ENCODE measurements at regions not wholly inside any gene's neighbourhood (a gene's known extent, or its start where the extent isn't known, plus 50 kb on each side); places are given as distances from the start of the nearest gene placed in this dataset.

DNA sequence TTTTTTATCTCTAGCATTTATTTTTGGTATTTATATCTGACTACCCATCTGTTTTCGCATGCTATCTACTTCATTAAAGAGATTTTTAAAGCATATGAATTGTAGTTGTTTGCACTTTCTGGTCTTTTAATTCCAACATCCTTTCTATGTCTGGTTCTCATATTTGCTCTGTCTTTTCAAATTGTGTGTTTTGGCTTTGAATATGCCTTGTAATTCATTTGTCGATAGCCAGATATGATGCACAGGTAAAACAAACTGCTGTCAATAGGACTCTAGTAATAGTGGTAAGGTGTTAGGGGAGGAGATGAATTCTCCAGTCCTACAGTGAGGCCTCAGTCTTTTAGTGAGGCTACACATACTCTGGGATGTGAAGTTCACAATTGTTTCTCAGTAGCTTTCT is 530.8 kb upstream of the CCDC179 start:
- TF ChIP-seq, protein P1, sequence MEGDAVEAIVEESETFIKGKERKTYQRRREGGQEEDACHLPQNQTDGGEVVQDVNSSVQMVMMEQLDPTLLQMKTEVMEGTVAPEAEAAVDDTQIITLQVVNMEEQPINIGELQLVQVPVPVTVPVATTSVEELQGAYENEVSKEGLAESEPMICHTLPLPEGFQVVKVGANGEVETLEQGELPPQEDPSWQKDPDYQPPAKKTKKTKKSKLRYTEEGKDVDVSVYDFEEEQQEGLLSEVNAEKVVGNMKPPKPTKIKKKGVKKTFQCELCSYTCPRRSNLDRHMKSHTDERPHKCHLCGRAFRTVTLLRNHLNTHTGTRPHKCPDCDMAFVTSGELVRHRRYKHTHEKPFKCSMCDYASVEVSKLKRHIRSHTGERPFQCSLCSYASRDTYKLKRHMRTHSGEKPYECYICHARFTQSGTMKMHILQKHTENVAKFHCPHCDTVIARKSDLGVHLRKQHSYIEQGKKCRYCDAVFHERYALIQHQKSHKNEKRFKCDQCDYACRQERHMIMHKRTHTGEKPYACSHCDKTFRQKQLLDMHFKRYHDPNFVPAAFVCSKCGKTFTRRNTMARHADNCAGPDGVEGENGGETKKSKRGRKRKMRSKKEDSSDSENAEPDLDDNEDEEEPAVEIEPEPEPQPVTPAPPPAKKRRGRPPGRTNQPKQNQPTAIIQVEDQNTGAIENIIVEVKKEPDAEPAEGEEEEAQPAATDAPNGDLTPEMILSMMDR (conservative IDR thresholded peaks at IDR 0.05): no peak
- no peak for TF ChIP-seq ZFX (IDR thresholded peaks at IDR 0.05)

Measured in C4-2B (cell line).